ENCODE measurements at regions not wholly inside any gene's neighbourhood (a gene's known extent, or its start where the extent isn't known, plus 50 kb on each side); places are given as distances from the start of the nearest gene placed in this dataset.

DNA sequence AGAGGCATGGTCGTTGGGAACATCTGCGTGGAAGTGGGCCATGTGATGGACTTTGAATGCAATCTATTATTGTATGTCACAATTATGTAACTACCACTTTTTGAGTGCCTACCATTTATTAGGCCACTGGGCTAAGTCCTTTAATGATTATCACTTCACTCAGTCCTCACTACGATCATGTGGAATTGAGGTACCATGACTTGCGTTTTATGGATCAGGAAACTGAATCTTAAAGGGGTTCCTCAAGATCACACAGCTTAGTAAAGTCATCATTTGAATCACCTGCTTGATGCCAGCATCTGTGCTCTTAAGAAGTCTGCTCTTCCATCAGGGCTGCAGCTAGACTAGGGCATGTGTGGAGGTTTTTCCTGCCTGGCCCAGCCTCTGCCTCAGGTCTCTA is 136.7 kb downstream of the DAD1 start:
- no peak for DNase-seq (ENCODE audit: low read depth)

DNA sequence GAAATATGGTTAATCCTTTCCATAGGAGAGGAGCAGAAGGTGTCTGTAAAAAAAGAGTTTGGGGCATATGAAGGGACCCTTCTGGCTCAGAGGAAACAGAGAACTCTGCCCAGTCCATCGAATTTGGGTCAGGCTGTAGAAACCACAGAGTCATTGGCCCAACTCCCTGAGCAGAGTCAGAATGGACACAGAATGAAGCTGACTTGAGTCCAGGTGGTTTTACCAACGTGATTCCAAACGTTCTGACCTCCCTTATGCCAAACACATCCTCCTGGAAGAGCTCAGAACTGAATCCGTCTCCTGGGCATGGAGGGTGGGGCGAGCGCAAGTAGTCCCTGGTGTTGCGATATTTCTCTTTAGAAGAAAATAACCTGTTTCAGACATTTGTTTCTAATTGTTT is 138.8 kb downstream of the DAD1 start:
- DNase-seq (ENCODE audit: low read depth), result no peak

DNA sequence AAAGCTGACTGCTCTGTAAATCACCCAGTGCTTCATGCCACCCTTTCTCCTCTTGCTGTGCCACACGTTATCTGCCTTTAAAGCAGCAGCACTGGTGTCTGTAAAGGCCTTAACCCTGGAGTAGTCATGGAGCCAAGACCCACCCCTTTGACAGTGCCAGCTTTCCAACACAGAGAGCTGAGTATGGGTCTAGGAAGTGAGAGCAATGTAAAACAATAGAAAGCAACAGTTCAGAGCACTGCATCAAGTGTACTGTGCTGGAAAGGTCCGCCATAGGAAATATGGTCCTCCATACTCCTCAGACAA is 139.5 kb downstream of the DAD1 start:
- DNase-seq (ENCODE audit: low read depth), result no peak

DNA sequence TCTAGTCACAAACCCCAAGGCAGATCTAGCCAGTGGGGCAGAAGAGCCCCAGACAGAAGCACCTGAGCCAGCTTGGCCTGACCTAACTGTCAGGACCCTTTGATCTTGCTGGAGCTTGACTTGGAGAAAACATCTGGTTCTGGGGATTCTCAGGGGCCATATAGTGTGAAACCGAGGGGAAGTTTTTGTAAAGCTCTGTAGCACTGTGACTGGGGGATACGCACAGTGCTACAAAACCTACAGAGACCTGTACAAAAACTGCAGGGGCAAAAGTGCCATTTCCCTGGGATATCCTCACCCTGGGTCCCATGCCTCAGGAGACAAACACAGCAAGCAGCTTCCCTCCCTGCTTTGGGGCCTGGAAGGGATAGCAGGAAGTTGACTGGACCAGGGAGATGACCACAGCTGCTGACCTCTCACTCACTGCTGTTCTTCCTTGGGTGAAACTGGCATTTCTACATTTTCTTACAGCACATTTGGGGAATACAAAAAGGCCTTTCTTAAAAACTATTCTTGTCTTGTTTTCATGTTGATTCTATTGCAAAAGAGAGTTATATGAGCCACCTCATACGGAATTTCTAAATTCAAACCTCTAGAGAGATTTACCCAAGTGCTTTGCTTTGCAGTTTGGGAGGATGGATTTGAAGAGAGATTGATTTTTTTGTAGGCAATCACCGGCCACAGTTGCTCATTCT is 140.0 kb downstream of the DAD1 start:
- no peak for DNase-seq (ENCODE audit: low read depth)

DNA sequence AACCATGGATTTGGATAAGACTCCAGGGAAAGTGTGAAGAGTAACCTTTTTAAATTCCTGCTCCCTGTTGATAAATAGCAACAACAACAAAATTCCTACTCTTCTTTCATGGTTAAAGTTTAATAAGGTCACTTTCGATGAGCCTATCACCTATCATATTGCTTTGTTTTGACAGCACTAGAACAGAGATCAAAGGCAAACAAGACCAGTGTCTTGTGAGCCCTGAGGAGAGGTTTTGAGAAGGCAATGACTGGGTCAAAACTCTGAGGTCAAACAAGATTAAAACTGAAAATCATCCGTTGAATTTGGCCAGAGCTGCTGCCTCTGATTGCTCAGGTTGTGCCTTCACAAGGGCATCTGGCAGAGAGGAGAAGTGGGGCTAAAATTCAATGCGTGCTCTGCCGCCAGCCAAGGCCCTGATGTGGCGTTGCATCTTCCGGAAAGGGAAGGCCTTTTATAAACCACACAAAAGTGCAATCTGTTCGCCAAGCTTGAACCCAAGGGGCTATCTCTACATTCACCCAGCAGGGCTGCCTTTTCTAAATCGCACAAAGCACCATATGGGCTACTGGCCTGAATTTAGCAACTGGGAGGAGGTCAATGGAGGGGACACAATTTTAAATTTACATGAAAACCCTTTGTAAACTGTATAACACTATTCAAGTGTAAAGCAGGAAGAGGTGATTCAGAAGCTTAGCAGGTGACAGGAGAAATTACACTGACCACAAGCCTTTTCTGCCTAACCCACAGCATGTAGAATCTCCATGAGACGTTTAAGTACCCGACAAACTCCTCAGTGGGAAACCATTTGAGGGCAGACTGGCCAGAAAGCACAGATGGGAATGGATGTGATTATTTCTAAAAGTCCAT is 140.8 kb downstream of the DAD1 start:
- DNase-seq (ENCODE audit: low read depth), result no peak

DNA sequence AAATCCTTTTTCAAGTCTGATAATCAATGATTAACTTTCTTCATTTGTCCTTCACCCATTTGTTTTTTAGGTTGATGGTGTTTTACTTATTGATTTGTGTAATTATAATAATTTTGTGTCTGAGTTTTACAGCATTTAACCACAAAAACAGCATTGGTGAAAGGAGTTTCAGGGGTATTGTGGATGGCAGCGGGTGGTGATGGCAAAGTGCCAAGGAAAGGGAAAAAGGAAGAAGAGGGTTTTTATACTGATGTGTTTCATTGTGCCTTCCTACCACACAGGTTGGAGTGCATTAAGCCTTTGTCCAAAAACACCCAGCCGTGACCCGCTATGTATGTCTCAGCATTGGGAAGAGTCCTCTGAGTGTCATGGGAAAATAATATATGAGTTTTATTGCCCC is 150.3 kb downstream of the DAD1 start:
- DNase-seq (ENCODE audit: low read depth), result no peak

DNA sequence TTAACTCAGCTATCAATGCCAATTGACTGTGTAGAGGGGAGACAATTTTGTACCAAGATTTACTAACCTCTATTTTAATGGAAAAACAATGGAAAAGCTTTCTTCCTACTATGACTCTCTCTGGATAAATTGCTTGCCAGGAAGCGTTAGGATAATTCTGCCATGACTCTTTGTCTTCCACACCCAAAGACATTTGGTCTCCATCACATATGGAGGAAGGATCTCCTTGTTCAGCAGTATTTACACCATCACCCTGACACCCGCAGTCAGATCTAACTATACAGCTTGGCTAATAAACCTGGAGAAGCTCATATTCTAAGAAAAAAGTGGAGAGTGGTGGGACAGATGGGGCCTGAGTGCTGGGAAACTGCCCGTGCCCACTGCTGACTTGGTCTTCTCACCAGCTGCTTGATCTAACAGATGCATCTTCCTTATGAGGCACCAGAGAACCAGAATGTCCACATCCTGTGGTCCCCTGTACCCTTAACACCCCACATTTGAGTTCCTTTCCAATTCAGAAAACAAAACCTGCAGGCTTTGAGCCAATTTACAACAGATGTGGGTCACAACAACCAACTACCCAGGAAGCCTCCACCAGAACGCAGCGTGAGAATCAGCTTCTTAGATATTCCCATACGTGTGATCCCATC is 154.0 kb downstream of the DAD1 start:
- DNase-seq (ENCODE audit: low read depth), result no peak

DNA sequence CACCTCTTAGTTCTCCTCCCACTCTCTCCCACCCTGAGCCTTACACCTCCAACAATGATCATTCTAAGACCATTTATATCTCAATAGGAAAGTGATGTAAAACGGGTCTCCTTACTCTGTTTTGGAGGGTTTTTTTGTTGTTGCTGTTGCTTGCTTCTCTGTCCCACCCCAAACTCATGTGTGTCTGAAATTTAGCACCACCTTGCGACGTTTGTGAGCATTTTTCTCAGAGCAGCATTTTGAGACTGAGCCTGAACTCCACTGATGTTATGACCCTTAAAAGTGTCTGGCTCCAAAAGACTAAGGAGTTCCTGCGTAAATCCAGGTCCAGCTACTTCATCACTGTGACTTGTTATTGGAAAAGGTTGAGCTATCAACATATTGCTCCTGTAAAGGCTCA is 155.0 kb downstream of the DAD1 start:
- no peak for DNase-seq (ENCODE audit: low read depth)

DNA sequence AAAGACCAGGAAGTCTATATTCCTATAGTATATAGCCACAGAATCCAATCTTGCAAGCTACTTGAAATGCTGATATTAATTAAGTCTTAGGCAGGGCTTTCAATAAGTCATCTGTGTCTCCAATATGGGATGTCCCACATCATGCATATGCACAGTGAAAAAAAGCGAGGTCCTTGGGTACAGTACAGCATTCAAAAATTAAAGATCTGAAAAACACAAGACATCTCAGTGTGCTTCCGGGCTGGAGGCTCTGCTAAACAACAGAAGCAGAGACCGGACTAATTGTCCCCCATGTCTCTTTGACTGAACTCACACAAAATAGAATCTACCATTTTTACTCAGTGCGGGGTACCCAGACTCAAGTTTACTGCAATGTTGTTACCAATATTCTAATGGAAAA is 156.0 kb downstream of the DAD1 start:
- no peak for DNase-seq (ENCODE audit: low read depth)

DNA sequence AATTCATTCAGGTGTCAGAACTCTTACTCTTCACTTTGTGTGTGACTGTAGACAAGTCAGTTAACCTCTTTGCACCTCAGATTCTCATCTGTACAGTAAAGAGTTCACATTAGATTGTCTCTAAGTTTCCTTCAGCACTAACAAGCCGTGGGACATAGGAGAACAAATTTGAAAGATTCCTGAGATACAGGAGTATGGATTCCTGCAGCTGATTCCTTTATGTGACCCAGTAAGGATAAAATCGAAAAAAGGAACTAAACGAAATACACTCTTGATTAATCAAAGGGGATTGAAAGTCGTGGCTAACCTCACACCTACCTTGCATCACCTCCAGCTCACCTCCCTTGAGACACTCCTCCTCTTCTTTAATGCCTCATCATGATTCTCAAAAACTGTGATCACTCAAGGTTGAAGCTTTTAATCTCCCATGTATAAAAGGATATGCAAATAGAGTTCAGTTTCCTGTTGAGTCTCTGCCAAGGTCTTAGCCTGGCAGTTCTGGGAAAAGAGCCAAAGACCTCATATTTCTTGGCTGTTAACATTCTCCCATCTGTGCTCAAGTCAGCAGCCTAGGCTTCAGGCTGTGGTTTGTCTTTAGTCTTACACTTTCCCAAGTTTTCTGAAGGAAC is 156.6 kb downstream of the DAD1 start:
- peak; percentile 94 for DNase-seq (ENCODE audit: low read depth)

DNA sequence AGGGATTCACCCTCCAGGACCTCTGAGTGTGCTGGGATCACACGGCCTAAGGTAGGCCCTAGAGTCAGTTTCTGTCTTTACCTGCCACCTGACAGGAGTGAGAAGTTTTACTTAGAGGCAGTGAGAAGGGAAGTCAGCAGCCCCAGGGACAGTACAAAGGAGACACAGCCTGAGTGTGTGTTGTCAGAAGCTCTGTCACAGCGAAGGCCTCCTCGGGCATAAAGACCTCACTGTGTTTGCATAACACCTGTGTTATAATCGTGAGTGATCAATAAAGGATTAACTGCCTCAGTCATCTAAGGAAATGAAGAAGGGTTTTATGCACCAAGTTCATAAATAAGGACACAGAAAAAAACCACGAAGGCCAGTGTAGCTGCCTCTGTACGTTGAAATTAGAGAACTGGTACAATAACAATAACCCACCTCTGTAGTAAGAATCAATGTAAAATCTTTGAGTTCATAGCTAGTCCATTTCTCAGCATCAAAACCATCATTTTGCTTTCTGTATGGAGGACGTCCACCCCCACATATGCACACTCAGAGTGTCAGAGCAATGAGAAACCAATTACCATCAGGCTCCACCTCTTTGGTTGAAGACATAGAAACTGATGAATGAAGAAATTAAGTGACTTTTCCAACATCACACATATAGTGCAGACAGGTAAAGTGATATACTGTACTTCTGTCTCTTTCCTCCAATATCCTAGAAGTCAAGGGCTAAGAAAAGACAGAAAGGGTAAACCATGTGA is 159.3 kb downstream of the DAD1 start:
- DNase-seq (ENCODE audit: low read depth), result no peak

DNA sequence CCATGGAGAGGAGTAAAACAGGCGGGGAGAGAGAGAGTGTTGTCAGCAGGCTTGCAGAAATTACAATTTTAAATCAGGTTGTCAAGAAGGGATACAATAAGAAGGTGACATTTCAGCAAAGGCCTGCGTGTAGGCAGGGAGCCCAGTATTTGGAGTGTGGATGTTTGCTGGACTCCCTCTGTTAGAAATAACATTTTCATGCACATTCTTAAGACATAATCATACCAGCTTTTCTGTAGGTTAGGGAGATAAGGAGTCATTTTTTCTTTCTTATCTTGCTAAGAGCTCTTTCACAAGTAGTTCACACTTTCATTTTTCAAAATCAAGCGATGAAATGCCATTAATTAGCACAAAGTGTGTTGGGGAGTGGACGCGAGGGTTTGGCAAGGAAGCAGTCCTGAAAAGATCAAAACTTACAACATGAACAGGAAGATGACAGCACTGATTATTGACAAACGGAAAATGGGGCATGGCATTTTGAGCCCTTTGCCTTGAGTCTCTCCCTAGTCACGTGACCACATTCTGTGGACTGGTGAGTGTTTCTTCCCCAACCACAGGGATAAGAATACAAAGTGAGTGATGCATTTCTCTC is 160.2 kb downstream of the DAD1 start:
- DNase-seq (ENCODE audit: low read depth), result no peak

DNA sequence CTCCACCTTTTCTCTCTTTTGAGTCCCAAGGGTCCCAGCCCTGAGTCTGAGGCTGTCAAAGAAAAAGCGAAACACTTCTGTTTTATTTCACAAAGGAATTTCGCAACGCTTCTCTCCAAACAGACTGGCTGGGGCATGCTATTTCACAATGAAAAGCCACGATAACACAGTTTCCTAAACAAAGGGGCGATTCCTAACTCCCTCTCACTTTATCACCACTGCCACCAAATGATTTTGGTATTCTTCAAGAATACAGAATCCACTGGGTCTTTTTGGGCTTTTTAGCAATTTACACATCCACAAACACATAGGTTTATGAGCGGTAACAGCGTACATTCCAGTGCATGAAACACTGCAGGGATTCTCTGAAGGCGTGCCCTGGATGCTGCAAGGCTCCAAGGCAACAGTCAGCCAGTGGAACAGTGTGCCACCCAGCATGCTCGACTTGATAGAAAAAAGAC is 161.2 kb downstream of the DAD1 start:
- DNase-seq (ENCODE audit: low read depth), result no peak

DNA sequence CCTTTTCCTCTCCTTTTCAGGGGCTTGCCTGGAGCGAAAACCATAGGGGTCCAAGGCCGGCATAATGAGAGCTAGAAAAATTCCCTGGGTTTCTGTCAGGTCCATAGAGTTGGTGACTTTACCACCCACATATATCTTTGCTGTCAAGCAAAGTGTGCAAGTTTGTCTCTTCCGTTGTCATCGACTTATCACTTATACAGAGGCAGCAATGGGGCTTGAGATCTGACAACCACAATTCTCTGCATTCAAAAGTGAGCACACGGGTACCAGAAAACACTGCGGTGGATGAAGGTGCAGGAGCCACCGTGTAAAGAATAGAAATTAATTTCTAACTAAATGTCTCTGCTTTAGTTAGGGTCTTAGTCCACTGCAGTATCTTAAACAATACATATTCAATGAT is 162.3 kb downstream of the DAD1 start:
- no peak for DNase-seq (ENCODE audit: low read depth)

DNA sequence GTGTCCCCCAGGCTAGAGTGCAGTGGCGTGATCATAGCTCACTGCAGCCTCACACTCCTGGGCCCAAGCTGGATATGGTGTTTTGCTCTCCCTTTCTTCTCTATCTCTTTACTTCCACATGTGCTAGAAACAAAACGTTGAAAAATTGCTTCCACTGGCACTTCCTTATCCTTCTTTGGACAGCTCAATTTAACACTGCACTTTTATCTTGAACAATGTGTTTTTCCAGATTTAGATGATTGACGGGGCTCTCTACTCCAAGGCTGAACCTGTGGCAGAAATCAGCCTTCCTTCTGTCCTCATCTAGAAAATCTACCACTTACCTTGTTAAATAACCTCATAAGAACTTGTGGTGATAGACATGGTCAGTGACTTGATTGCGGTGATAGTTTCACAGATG is 165.1 kb downstream of the DAD1 start:
- DNase-seq (ENCODE audit: low read depth), result no peak

DNA sequence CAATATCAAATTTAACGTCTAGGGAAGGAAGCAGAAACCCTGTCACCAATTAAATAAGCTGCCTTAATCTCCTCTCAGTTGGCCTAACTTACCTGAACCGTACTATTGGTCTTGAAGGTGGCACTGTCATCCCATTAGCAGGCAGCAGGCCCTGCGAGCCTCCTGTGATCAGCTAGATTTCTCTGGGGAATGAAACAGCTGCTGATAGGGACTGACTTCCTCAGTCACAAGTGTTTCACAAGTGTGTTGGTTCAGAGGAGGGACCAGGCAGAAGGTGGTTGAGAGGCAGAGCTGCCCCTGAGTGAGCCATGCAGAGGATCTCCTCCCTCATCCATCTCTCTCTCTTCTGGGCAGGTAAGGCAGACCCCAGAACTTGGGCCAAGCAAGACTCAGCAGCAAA is 166.8 kb downstream of the DAD1 start:
- no peak for DNase-seq (ENCODE audit: low read depth)

DNA sequence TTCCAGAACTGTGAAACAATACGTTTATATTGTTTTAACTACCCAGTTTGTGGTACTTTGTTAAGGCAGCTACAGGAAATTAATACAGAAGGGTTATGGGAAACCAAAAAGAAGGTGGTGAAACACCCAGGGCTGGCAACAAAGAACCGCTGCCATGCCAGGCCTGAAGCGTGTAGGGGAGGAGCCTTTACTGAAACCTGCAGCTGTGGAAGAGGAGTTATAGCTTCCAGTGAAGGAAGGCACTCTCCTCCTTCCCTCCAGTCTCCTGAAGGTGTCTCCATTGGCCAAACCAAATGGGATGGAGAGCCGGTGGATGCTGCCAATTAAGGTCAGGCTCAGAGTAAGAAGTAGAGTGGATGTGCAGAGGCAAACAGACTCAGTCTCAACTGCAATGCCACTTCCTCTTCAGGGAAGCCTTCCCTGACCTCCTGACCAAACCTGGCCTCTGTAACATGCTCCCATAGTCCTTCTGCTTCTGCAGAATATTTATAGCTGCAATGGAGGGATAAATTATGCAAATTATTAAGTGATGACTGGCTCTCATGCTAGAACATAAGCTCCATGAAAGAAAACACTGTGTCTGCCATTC is 168.3 kb downstream of the DAD1 start:
- DNase-seq (ENCODE audit: low read depth), result no peak

DNA sequence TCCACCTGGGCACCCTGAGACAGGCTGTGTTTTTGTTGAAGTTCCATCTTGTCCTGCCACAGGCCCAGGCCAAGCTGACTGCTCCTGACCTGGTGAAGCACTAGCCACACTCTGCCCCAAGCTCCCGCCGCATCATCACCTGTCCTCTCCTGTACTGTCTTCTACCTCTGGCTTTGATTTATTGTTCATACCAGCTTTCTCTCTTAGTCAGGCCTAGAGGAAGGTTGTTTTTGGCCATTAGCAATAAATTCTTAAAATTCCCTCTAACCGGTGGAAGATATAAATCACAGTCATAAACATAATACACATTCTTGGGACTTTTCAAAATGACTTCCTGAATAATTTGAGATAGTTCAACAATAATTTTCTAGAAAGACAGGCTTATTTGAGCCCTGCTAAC is 169.4 kb downstream of the DAD1 start:
- no peak for DNase-seq (ENCODE audit: low read depth)

DNA sequence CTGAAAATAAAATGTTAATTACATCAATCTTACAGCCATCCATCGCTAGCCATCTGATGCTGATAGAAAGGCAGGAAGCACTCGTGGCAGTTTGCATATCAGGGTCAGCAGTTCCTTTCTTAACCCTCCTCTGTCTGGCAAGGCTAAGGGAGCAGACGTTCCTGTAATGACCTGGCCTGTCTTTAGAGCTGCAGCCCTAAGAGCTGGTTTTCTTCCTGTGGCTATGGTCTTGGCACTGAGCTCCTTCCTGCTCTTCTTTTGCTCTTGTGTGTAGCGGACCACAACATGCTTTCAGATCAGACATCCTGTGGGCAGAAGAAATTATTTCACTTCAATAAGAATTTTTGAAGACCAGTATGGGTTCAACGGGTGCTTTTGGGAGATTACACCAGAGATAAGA is 170.4 kb downstream of the DAD1 start:
- DNase-seq (ENCODE audit: low read depth), result no peak

DNA sequence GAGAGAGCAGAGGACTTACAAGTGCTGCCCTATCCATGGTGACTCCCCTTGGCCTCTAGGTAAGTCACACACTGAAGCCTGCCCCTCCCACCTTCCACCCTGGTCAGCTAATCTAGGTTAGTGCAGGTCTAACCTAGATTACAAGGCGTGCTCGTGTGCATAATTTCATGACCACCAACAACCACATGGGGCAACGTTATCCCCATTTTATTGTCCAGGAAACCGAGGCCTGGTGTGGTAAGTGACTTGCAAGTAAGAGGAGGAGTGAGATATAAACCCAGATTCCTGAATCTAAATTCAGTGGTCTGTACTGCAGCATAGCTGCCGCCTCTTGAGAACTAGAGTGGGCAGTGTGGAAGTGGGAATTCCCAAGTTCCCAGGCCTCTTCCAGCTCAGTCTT is 171.1 kb downstream of the DAD1 start:
- no peak for DNase-seq (ENCODE audit: low read depth)

DNA sequence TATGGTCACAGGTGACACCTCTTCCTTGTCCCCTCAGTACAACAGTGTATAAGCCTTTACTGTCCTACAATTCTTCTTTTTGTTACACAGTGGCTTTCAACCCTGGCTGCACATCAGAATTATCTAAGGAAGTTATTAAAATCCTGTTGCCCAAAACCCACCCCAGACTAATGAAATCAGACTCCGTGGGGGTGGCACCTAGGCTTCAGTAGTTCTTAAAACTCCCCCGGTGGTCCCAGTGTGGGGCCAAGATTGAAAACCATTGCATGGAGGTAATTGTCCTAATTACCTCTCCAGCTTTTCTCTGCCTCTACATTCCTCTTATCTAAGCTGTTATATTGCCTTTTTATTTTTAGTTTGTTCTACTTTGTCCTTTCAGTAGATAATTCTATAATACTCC is 172.8 kb downstream of the DAD1 start:
- DNase-seq (ENCODE audit: low read depth), result no peak

All from HS-27A (cell line).